Endothelial cell (in vitro differentiated cells): ENCODE measurements at regions not wholly inside any gene's neighbourhood (a gene's known extent, or its start where the extent isn't known, plus 50 kb on each side); places are given as distances from the start of the nearest gene placed in this dataset.
"Not testable (repeated sequence)": the region's sequence is repeated elsewhere in the genome, so short reads cannot be mapped to it uniquely, and the experiment has no call there.

ENCODE experiments used
- DNase-seq: peaks from one replicate; pipeline ENCODE4 v3.0.0; 2021; ENCODE audit warnings: low spot score
- H3K27ac Mint-ChIP-seq: one replicate; pipeline ENCODE4 v1.8.0; 2021; ENCODE audit warnings: mixed read lengths, inconsistent platforms; ENCODE audit not compliant: unreplicated experiment
- H3K27me3 Mint-ChIP-seq: one replicate; pipeline ENCODE4 v1.8.0; 2021; ENCODE audit warnings: mild to moderate bottlenecking, moderate library complexity, mixed read lengths, inconsistent platforms; ENCODE audit not compliant: unreplicated experiment
- H3K36me3 Mint-ChIP-seq: one replicate; pipeline ENCODE4 v1.8.0; 2021; ENCODE audit warnings: mild to moderate bottlenecking, low read depth, mixed read lengths, inconsistent platforms; ENCODE audit not compliant: unreplicated experiment
- H3K4me1 Mint-ChIP-seq: one replicate; pipeline ENCODE4 v1.8.0; 2021; ENCODE audit warnings: mild to moderate bottlenecking, mixed read lengths, inconsistent platforms; ENCODE audit not compliant: unreplicated experiment
- H3K4me3 Mint-ChIP-seq: one replicate; pipeline ENCODE4 v1.8.0; 2021; ENCODE audit warnings: mild to moderate bottlenecking, mixed read lengths, inconsistent platforms; ENCODE audit not compliant: unreplicated experiment
- H3K9me3 Mint-ChIP-seq: one replicate; pipeline ENCODE4 v1.8.0; 2021; ENCODE audit warnings: mixed read lengths, inconsistent platforms; ENCODE audit not compliant: unreplicated experiment
- TF ChIP-seq, protein P1 (sequence below): fragments of 200-600 bp; sonication (generic); IDR thresholded peaks from one replicate; pipeline ENCODE4 v1.5.0; 2021; ENCODE audit warnings: antibody characterized with exemption; ENCODE audit not compliant: unreplicated experiment

DNA sequence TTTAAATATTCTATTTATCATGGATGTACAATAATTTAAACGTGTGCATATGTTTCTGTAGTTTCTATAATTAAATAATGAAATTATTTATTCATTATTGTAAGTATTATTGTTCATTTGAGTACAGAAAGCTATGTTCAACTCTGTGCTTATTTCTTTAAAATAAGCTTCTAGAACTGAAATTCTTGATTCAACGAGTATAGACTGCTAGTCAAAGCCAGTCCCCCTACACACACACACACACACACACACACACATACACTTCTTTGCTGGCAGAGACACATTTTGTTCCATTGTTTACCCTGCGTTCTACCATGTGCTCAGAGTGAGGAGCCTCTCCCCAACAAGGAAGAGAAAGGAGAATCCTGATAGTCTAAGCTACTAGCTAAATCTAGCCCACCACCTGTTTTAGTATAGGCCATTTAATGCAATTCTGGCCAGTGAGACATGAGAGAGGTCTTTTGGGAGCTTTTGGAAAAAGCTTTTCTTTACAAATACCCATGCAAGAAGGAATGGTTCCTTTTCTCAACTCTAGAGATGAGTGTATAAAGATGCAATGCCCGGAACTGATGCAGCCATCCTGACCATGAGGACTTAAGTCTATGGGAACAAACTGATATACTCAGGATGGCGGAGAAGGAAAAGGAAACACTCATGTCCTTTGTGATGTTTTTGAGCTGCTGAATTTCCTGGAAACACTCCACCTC, 161.4 kb downstream of the NDUFA12 start:
- Mint-ChIP-seq H3K36me3 (peaks cover 10% of the 10 kb centered on the region), H3K9me3 (no peaks in the 10 kb centered on the region), H3K27ac (peak overlapping the region; percentile 95), H3K27me3 (peaks cover 1% of the 10 kb centered on the region), H3K4me3 (no peak overlapping the region), H3K4me1 (peaks cover 8% of the 10 kb centered on the region)
- no peak for DNase-seq
- TF ChIP-seq, protein P1, sequence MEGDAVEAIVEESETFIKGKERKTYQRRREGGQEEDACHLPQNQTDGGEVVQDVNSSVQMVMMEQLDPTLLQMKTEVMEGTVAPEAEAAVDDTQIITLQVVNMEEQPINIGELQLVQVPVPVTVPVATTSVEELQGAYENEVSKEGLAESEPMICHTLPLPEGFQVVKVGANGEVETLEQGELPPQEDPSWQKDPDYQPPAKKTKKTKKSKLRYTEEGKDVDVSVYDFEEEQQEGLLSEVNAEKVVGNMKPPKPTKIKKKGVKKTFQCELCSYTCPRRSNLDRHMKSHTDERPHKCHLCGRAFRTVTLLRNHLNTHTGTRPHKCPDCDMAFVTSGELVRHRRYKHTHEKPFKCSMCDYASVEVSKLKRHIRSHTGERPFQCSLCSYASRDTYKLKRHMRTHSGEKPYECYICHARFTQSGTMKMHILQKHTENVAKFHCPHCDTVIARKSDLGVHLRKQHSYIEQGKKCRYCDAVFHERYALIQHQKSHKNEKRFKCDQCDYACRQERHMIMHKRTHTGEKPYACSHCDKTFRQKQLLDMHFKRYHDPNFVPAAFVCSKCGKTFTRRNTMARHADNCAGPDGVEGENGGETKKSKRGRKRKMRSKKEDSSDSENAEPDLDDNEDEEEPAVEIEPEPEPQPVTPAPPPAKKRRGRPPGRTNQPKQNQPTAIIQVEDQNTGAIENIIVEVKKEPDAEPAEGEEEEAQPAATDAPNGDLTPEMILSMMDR = no peak

GRCh38 chr12:94841177-94841576, 162.3 kb downstream of the NDUFA12 start:
- Mint-ChIP-seq H3K36me3 (peaks cover 10% of the 10 kb centered on the region), H3K9me3 (no peaks in the 10 kb centered on the region), H3K4me1 (peaks cover 8% of the 10 kb centered on the region), H3K27ac (peak overlapping the region; percentile 24), H3K27me3 (peaks cover 1% of the 10 kb centered on the region), H3K4me3 (no peak overlapping the region)
- TF ChIP-seq, protein P1 = no peak
- DNase-seq = no peak

DNA sequence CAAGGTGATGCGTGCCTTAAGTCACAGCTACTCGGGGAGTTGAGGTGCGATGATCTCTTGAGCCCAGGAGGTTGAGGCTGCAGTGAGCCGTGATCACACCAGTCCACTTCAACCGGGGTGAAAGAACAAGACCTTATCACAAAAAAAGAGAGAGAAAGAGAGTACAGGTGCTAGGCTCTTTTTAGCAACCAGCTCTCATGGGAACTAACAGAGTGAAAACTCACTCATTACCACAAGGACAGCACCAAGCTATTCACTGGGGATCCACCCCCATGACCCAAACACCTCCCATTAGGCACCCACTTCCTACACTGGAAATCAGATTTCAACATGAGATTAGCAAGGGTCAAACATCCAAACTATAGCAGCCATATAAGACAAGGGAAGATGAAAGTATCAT, 164.2 kb downstream of the NDUFA12 start:
- TF ChIP-seq, protein P1 = no peak
- H3K4me3 Mint-ChIP-seq = no peak overlapping the region
- no peak overlapping the region for H3K27ac Mint-ChIP-seq
- H3K4me1 Mint-ChIP-seq = peaks cover 8% of the 10 kb centered on the region
- H3K27me3 Mint-ChIP-seq = peaks cover 4% of the 10 kb centered on the region
- H3K9me3 Mint-ChIP-seq = no peaks in the 10 kb centered on the region
- H3K36me3 Mint-ChIP-seq = peaks cover 15% of the 10 kb centered on the region
- no peak for DNase-seq

- not testable (repeated sequence) for H3K27ac Mint-ChIP-seq, H3K9me3 Mint-ChIP-seq, H3K4me3 Mint-ChIP-seq, DNase-seq, H3K27me3 Mint-ChIP-seq
- H3K36me3 Mint-ChIP-seq = peaks cover 16% of the 10 kb centered on the region
- H3K4me1 Mint-ChIP-seq = peaks cover 18% of the 10 kb centered on the region
These were observed 166.4 kb downstream of the NDUFA12 start for GRCh38 chr12:94836952-94837670.

DNA sequence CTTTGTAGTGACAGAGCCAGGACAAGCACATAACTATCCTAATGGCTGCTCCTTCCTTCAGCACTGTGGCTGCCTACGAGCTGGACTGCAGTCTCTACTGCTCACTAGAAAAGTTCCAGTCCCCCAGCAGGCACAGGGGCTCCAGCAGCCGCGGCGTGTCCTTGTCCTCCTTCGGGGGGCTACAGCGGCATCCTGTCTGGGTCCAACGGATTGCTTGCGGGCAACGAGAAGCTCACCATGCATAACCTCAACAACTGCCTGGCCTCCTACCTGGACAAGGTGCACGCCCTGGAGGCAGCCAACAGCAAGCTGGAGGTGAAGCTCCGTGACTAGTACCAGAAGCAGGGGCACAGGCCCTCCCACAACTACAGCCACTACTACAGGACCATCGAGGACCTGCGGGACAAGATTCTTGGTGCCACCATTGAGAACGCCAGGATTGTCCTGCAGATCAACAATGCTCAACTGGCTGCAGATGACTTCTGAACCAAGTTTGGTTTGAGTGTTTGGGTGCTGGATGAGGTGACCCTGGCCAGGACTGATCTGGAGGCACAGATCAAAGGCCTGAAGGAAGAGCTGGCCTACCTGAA, 169.4 kb downstream of the NDUFA12 start:
- Mint-ChIP-seq H3K4me3 (peak overlapping the region; percentile 54), H3K9me3 (no peaks in the 10 kb centered on the region), H3K36me3 (peaks cover 12% of the 10 kb centered on the region), H3K27me3 (peaks cover 7% of the 10 kb centered on the region), H3K27ac (no peak overlapping the region), H3K4me1 (peaks cover 19% of the 10 kb centered on the region)
- TF ChIP-seq, protein P1 = no peak
- DNase-seq = no peak
